Activated T-helper 2 cell treated with anti-CD3 and anti-CD28 coated beads, Interferon-gamma antibody, Interleukin-2, Interleukin-4, amounts not matched to agents 10 μg/mL and 5 μg/mL and 100 μg/mL, durations not matched to agents 14 hours and 24 hours and 36 hours (primary cell): ENCODE measurements at regions not wholly inside any gene's neighbourhood (a gene's known extent, or its start where the extent isn't known, plus 50 kb on each side); places are given as distances from the start of the nearest gene placed in this dataset.

Experiments used
- DNase-seq: peaks from one replicate; pipeline ENCODE4 v3.0.0; 2021; ENCODE audit warnings: low spot score
- H3K27ac Mint-ChIP-seq: one replicate; pipeline ENCODE4 v1.8.0; 2021; ENCODE audit warnings: mixed read lengths
- H3K27me3 Mint-ChIP-seq: one replicate; pipeline ENCODE4 v1.8.0; 2021; ENCODE audit warnings: low read depth, mixed read lengths
- H3K36me3 Mint-ChIP-seq: one replicate; pipeline ENCODE4 v1.8.0; 2021; ENCODE audit warnings: low read depth, mixed read lengths
- H3K4me1 Mint-ChIP-seq: one replicate; pipeline ENCODE4 v1.8.0; 2021; ENCODE audit warnings: low read depth, mixed read lengths
- H3K4me3 Mint-ChIP-seq: one replicate; pipeline ENCODE4 v1.8.0; 2021; ENCODE audit warnings: low read depth, mild to moderate bottlenecking, moderate library complexity, mixed read lengths
- H3K9me3 Mint-ChIP-seq: one replicate; pipeline ENCODE4 v1.8.0; 2021; ENCODE audit warnings: mixed read lengths
- intact Hi-C: fragments of 100-400 bp; cut with micrococcal nuclease; formaldehyde crosslinking; loops from one replicate; pipeline ENCODE4 v1.15.1; 2023

DNA sequence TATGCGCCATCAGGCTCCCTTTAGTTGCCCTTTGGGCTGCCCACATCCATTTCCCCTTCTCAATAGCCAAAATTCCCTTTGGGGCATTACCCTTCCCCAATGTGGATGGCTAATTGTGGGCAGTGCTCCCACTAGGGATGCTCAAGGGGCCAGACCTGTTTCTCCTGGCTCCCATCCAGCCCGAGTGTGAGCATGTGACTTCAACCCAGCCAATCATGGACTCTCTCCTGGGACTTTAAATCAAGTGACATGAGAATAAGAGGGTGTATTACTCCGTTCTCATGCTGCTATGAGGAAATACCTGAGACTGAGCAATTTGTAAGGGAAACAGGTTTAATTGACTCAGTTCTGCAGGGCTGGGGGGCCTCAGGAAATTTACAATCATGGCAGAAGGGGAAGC lies 60.9 kb upstream of the WSB1 start:
- DNase-seq = no peak
- H3K27ac Mint-ChIP-seq = no peak overlapping the region
- no peak overlapping the region for H3K4me3 Mint-ChIP-seq
- H3K9me3 Mint-ChIP-seq = no peaks in the 10 kb centered on the region
- intact Hi-C loops = no loop called here
- peaks cover 20% of the 10 kb centered on the region for H3K27me3 Mint-ChIP-seq
- H3K4me1 Mint-ChIP-seq = no peaks in the 10 kb centered on the region
- H3K36me3 Mint-ChIP-seq = no peaks in the 10 kb centered on the region

DNA sequence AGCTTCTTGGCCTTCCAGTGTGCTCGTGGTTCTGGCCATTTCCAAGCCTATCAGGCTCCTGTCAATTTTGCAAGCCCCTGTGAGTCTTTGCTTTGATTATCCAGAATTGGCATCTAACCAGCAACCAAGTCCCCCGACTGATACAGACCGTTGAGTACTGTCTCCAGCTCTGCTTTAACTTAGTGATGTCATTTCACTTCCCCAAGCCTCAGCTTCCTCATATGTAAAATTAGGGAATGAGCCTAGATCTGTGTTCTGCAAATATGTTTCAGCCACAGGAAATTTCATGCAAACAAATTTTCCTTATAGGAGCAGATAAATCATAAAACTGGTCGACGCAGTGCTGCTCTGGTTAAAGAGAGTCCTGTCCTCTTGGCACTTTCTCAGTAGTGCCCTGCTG lies 60.1 kb upstream of the WSB1 start:
- Mint-ChIP-seq H3K4me1 (peaks cover 5% of the 10 kb centered on the region), H3K27me3 (peaks cover 20% of the 10 kb centered on the region), H3K4me3 (no peak overlapping the region), H3K36me3 (no peaks in the 10 kb centered on the region), H3K9me3 (no peaks in the 10 kb centered on the region), H3K27ac (no peak overlapping the region)
- DNase-seq = no peak
- intact Hi-C loops = no loop called here

DNA sequence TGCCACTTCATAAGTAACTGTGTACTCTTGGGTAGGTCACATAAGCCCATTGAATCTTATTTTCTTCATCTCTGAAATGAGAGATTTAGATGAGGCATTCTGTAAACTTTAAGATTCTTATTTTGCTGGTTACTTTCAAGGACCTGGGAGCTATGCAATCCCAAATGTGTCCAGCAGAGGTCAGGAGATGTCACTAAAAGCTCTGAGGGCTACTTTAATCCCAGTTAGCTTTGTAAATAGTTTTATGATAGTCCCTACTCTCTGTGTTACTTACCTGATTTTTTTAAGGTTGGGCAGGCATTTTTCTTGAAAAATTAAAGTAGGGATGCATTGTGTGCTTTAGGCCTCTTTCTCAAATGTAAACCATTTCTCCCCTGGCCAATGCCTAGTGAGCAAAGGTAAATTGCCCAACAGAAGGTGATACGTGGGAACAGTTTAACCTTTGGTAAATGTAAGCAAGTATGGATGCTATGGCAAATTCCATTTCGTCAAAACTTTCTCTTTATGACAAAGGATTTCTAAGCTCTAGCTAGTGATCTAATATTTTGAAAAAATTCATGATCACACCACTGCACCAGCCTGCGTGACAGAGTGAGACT lies 57.1 kb upstream of the WSB1 start:
- H3K4me3 Mint-ChIP-seq = no peak overlapping the region
- intact Hi-C loops = loop anchor here (1.0 kb wide), 4 partner anchors 96 to 364 kb away; no protein-coding TSS in a partner anchor
- peak; percentile 39 for DNase-seq
- peaks cover 27% of the 10 kb centered on the region for H3K4me1 Mint-ChIP-seq
- no peak overlapping the region for H3K27ac Mint-ChIP-seq
- H3K36me3 Mint-ChIP-seq = no peaks in the 10 kb centered on the region
- H3K9me3 Mint-ChIP-seq = no peaks in the 10 kb centered on the region
- peaks cover 18% of the 10 kb centered on the region for H3K27me3 Mint-ChIP-seq

DNA sequence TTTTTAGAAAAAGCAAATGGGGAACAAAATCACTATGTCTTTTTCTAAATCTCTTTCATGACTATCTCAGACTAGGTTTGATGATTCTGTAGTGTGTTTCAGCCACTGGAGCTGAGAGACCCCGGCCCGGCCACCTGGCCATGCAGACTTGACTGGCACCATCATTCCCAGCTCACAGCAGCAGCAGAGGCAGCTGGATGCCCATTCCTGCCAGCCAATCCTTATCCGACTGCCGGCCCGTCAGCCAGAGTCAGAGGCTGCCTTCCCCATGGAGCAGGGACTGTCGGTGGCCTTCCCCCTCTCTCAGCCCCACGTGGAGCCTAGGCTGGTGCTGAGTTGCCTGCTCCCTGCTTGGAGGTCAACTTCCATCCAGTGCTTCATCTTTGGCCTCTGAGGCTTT lies 56.0 kb upstream of the WSB1 start:
- intact Hi-C loops = no loop called here
- Mint-ChIP-seq H3K4me1 (peaks cover 27% of the 10 kb centered on the region), H3K9me3 (no peaks in the 10 kb centered on the region), H3K27ac (no peak overlapping the region), H3K36me3 (no peaks in the 10 kb centered on the region), H3K4me3 (no peak overlapping the region), H3K27me3 (peaks cover 23% of the 10 kb centered on the region)
- DNase-seq = no peak

DNA sequence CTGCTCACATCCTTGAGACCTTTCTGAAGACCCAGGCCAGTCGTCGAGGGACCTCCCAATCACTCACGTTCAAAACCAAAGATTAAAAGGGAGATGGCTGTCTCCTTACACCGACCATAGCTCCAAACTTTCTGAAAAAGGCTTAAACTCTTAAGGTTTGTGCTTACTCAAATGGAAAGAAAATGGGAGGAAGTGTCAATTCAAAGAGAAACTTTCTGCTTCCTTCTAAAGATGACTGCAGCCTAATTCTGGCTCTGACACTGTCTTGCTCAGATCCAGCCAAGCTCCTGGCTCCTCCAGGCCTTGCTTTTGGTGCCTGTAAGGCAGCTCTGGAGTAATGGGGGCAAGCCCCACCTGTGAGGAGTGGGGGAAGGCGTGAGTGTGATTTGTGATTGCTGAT lies 54.9 kb upstream of the WSB1 start:
- peak; percentile 18 for DNase-seq
- Mint-ChIP-seq H3K4me1 (peaks cover 27% of the 10 kb centered on the region), H3K9me3 (no peaks in the 10 kb centered on the region), H3K27ac (no peak overlapping the region), H3K27me3 (peaks cover 22% of the 10 kb centered on the region), H3K4me3 (no peak overlapping the region), H3K36me3 (no peaks in the 10 kb centered on the region)
- intact Hi-C loops = loop anchor here (1.0 kb wide), 1 partner anchor 56 kb away; no protein-coding TSS in a partner anchor

DNA sequence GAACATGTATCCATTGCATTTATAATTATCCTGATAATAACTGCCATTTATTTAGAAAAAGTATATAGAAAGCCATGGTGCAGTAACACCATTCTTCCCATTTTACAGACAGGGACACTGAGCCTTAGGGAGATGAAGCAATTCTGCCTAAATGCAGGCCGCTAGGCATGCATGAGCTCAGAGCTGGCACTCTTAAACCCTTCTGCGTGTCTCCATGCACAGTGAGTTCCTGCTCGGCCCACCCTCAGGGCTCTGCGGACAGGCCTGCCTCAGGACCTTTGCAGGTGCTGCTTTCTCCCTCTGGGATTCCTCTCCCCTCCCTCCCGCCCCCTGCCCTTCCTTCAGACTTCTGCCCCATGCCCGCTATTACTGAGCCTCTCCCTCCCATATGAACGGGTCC lies 54.3 kb upstream of the WSB1 start:
- Mint-ChIP-seq H3K9me3 (no peaks in the 10 kb centered on the region), H3K27me3 (peaks cover 22% of the 10 kb centered on the region), H3K4me1 (peaks cover 27% of the 10 kb centered on the region), H3K27ac (no peak overlapping the region), H3K36me3 (no peaks in the 10 kb centered on the region), H3K4me3 (no peak overlapping the region)
- DNase-seq = no peak
- intact Hi-C loops = loop anchor here (1.0 kb wide), 1 partner anchor 56 kb away; no protein-coding TSS in a partner anchor

DNA sequence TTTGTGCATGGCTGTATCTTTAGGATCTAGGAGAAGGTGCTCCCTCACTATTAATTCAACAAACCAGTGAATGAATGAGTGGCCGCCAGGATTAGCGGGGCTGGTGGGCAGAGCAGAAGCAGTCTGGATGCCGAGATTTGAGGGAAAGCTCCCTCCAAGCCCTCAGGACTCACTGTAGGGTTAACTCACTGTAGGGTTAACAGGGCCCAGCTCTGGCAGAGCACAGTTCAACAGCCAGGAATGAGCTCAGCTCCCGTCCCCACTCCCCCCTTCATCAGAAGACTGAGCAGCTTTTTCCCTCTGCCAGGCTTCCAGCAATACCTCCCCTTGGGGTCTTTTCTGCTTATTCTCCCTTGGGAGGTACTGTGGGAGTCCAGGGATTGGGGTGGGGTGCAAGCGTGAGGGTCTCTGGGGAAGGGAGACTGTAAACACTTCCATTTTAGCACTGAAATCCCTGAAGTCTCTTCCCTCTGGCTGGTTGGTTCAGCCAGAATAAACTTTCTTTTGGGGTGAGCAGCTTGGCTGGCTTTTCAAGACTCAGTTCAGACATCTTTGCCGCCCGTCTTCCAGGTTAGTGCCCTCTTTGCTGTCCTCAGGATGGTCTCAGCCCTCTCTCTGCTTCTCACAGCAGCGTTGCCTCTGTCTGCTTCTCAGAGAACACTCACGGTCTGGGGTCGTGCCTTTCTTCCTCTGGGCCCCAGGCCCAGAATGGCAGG lies 53.7 kb upstream of the WSB1 start:
- intact Hi-C loops = no loop called here
- no peak for DNase-seq
- H3K36me3 Mint-ChIP-seq = no peaks in the 10 kb centered on the region

DNA sequence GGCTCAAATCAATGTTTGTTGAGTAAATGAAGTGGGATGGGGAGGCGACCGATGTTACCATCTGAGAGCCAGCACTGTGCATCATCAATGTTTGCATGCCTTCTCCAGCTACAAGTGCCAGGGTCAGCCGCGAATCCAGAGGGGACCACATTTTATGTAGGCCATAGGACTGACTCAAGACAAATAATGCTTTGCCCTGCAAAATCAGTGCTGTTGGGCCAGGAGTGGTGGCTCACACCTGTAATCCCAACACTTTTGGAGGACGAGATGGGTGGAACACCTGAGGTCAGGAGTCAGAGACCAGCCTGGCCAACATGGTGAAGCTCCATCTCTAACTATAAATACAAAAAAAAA lies 53.1 kb upstream of the WSB1 start:
- Mint-ChIP-seq H3K27ac (no peak overlapping the region), H3K9me3 (no peaks in the 10 kb centered on the region), H3K36me3 (no peaks in the 10 kb centered on the region), H3K27me3 (peaks cover 20% of the 10 kb centered on the region), H3K4me3 (no peak overlapping the region), H3K4me1 (peaks cover 31% of the 10 kb centered on the region)
- no peak for DNase-seq
- intact Hi-C loops = no loop called here

More for the DNA sequence above, 53.7 kb upstream of the WSB1 start:
- H3K4me3 Mint-ChIP-seq = no peak overlapping the region
- H3K27ac Mint-ChIP-seq = no peak overlapping the region
- peaks cover 31% of the 10 kb centered on the region for H3K4me1 Mint-ChIP-seq
- H3K9me3 Mint-ChIP-seq = no peaks in the 10 kb centered on the region
- peaks cover 22% of the 10 kb centered on the region for H3K27me3 Mint-ChIP-seq

DNA sequence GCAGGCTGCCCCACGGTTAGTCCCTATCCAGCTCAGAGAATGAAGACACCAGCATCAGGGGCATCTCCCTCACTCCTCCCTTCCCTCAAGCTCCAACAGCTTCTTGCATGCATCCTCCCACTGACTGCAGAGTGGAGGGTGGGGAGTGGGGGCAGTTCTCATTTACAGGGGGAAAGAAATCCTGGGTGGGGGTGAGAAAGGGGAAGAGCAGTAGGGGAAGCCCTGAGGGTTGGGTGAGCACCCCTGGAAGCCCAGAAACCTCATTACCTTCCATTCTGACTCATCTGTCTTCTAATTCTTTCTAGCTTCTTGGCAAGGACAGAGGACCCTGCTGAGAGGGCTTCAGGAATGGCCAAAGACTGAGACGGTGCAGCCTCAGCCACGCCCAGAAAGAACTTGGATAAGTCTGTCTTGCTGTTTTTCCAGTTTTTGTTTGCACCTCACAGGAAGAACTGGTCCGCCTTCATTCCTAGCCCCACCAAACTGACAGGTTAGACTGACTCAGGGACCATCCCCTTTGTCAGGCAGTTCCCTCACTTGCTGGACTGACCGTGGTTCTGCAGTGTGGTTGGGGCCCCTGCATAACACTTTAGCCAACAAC lies 52.5 kb upstream of the WSB1 start:
- no peak for DNase-seq
- peaks cover 17% of the 10 kb centered on the region for H3K27me3 Mint-ChIP-seq
- H3K36me3 Mint-ChIP-seq = no peaks in the 10 kb centered on the region
- intact Hi-C loops = no loop called here
- H3K27ac Mint-ChIP-seq = no peak overlapping the region
- no peaks in the 10 kb centered on the region for H3K9me3 Mint-ChIP-seq
- no peak overlapping the region for H3K4me3 Mint-ChIP-seq
- H3K4me1 Mint-ChIP-seq = peaks cover 31% of the 10 kb centered on the region

DNA sequence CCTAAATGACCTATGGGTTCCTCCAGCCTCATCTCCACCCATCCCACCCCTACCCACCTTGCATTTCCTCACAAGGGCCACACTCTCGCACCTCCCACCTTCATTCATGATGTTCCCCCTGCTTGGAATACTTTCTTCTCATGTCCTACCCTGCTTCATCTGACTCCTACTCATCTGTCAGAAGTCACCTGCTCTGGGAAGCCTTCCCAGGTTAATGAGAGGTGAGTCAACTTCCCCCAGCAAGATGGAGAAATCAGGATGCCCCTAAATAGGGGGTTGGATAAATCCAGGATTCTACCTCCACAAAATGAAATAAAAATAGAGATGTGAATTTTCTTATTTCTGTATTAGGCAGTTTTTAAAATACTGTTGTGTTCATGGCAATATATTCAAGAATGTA lies 51.0 kb upstream of the WSB1 start:
- H3K4me1 Mint-ChIP-seq = peaks cover 31% of the 10 kb centered on the region
- no peaks in the 10 kb centered on the region for H3K9me3 Mint-ChIP-seq
- no peak overlapping the region for H3K4me3 Mint-ChIP-seq
- no peak for DNase-seq
- intact Hi-C loops = no loop called here
- H3K27ac Mint-ChIP-seq = no peak overlapping the region
- peaks cover 17% of the 10 kb centered on the region for H3K27me3 Mint-ChIP-seq
- H3K36me3 Mint-ChIP-seq = no peaks in the 10 kb centered on the region

DNA sequence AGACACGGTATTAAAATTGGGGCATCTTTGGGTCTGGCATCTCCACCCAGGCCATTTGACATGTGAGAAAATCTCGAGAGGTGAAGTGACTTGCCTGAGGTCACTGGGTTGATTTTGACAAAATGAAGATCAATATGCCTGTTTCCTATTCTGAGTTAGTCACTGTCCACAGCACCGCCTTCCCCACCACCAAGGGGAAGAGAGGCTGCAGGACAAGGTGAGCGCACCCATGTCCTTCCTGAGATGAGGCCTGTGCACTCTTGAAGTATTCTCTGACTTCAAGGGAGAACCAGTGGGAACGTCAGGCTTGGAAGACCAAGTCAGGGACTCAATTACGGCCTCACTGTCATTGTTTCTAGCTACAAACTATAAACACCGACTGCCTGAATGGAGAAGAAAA lies 49.9 kb upstream of the WSB1 start:
- intact Hi-C loops = no loop called here
- DNase-seq = no peak
- Mint-ChIP-seq H3K36me3 (no peaks in the 10 kb centered on the region), H3K27me3 (peaks cover 18% of the 10 kb centered on the region), H3K9me3 (no peaks in the 10 kb centered on the region), H3K4me1 (peaks cover 24% of the 10 kb centered on the region), H3K27ac (no peak overlapping the region), H3K4me3 (no peak overlapping the region)
